GM23338 (cell line): ENCODE measurements at regions not wholly inside any gene's neighbourhood (a gene's known extent, or its start where the extent isn't known, plus 50 kb on each side); places are given as distances from the start of the nearest gene placed in this dataset.
A peak's percentile ranks its signal among the peaks of the same experiment; 100 is the strongest.

Source experiments
- ATAC-seq: fragments of 200-7000 bp; cut with Tn5 transposase; 3 replicates; pipeline ENCODE4 v1.9.1; 2020
- DNase-seq: peaks from one replicate; pipeline ENCODE4 v3.0.0-alpha.2; 2015; ENCODE audit warnings: low spot score
- H2AFZ ChIP-seq: fragments of 200-600 bp; sonication (generic); 2 replicates; pipeline ENCODE4 v1.8.0; 2016; ENCODE audit warnings: antibody characterized with exemption, mild to moderate bottlenecking, moderate library complexity
- H3F3A ChIP-seq: fragments of 200-600 bp; sonication (generic); replicated peaks from 2 replicates; pipeline ENCODE4 v1.8.0; 2017; ENCODE audit warnings: antibody characterized with exemption, mixed run types, low read depth
- H3K27ac ChIP-seq: fragments of 200-600 bp; sonication (generic); 2 replicates; pipeline ENCODE4 v1.6.1; 2016; ENCODE audit warnings: low read depth
- H3K27me3 ChIP-seq: fragments of 200-600 bp; sonication (generic); 2 replicates; pipeline ENCODE4 v1.8.0; 2016; ENCODE audit warnings: mild to moderate bottlenecking, mixed run types, moderate library complexity; ENCODE audit not compliant: insufficient read depth
- H3K36me3 ChIP-seq: fragments of 200-600 bp; sonication (generic); 2 replicates; pipeline ENCODE4 v1.8.0; 2016; ENCODE audit warnings: mild to moderate bottlenecking; ENCODE audit not compliant: insufficient read depth
- H3K4me1 ChIP-seq: fragments of 200-600 bp; sonication (generic); 2 replicates; pipeline ENCODE4 v1.8.0; 2016; ENCODE audit warnings: mild to moderate bottlenecking, moderate library complexity; ENCODE audit not compliant: insufficient read depth
- H3K4me2 ChIP-seq: fragments of 200-600 bp; sonication (generic); 2 replicates; pipeline ENCODE4 v1.7.1; 2017; ENCODE audit warnings: mixed run types
- H3K4me3 ChIP-seq: fragments of 200-600 bp; sonication (generic); 2 replicates; pipeline ENCODE4 v1.6.1; 2016; ENCODE audit warnings: mixed run types
- H3K79me2 ChIP-seq: fragments of 200-600 bp; sonication (generic); replicated peaks from 2 replicates; pipeline ENCODE4 v1.8.0; 2017; ENCODE audit warnings: mild to moderate bottlenecking; ENCODE audit not compliant: insufficient read depth
- H3K9me2 ChIP-seq: fragments of 200-600 bp; sonication (generic); 2 replicates; pipeline ENCODE4 v1.8.0; 2017; ENCODE audit not compliant: insufficient read depth
- H4K20me1 ChIP-seq: fragments of 200-600 bp; sonication (generic); replicated peaks from 2 replicates; pipeline ENCODE4 v1.8.0; 2017; ENCODE audit warnings: mild to moderate bottlenecking; ENCODE audit not compliant: insufficient read depth
- H3K27ac Mint-ChIP-seq: 2 replicates; pipeline ENCODE4 v1.8.0; 2020; ENCODE audit warnings: inconsistent platforms, mild to moderate bottlenecking, moderate library complexity, mixed read lengths
- H3K27me3 Mint-ChIP-seq: 3 replicates; pipeline ENCODE4 v1.8.0; 2022; ENCODE audit warnings: low read depth, mild to moderate bottlenecking, moderate library complexity, mixed read lengths, inconsistent platforms; ENCODE audit not compliant: insufficient read depth, poor library complexity
- H3K36me3 Mint-ChIP-seq: 3 replicates; pipeline ENCODE4 v1.8.0; 2021; ENCODE audit warnings: low read depth, mild to moderate bottlenecking, inconsistent platforms, moderate library complexity, mixed read lengths
- H3K4me1 Mint-ChIP-seq: 3 replicates; pipeline ENCODE4 v1.8.0; 2020; ENCODE audit warnings: mild to moderate bottlenecking, inconsistent platforms, mixed read lengths
- H3K4me3 Mint-ChIP-seq: 3 replicates; pipeline ENCODE4 v1.8.0; 2021; ENCODE audit warnings: moderate library complexity, mild to moderate bottlenecking, inconsistent platforms, mixed read lengths
- H3K9me3 Mint-ChIP-seq: 3 replicates; pipeline ENCODE4 v1.8.0; 2020; ENCODE audit warnings: moderate library complexity, mild to moderate bottlenecking, inconsistent platforms, mixed read lengths
- CREB1 ChIP-seq: fragments of 250-450 bp; sonication (Bioruptor Pico); IDR thresholded peaks from 2 replicates; pipeline ENCODE4 v1.5.0; 2020; ENCODE audit warnings: low read depth, mild to moderate bottlenecking, moderate library complexity
- CTCF ChIP-seq, 2 experiments: fragments of 200-600 bp in 1 of 2; sonication (generic) in 1 of 2; conservative IDR thresholded peaks; 2 replicates each; pipeline versions ENCODE4 v1.5.1 to v1.6.1; 2016 to 2017; ENCODE audit warnings: antibody characterized with exemption in 2 of 2, low read depth in 2 of 2, mild to moderate bottlenecking in 2 of 2, moderate library complexity in 1 of 2
- ETS1 ChIP-seq: IDR thresholded peaks from 2 replicates; pipeline ENCODE4 v1.6.1; 2016; ENCODE audit warnings: antibody characterized with exemption
- EZH2 ChIP-seq: fragments of 200-600 bp; sonication (generic); IDR thresholded peaks from one replicate; pipeline ENCODE4 v1.8.0; 2017; ENCODE audit warnings: antibody characterized with exemption, mild to moderate bottlenecking, low read depth; ENCODE audit not compliant: unreplicated experiment
- EZH2phosphoT487 ChIP-seq: fragments of 200-600 bp; sonication (generic); IDR thresholded peaks from one replicate; pipeline ENCODE4 v1.8.1; 2018; ENCODE audit warnings: antibody characterized with exemption; ENCODE audit not compliant: unreplicated experiment
- JUNB ChIP-seq: IDR thresholded peaks from one replicate; pipeline ENCODE4 v1.6.1; 2016; ENCODE audit warnings: antibody characterized with exemption; ENCODE audit not compliant: unreplicated experiment
- NANOG ChIP-seq: IDR thresholded peaks from 2 replicates; pipeline ENCODE4 v1.6.1; 2016; ENCODE audit warnings: antibody characterized with exemption, borderline replicate concordance
- POLR2AphosphoS5 ChIP-seq: IDR thresholded peaks from 2 replicates; pipeline ENCODE4 v1.6.1; 2016; ENCODE audit warnings: antibody characterized with exemption, low read depth
- STAT1 ChIP-seq: IDR thresholded peaks from one replicate; pipeline ENCODE4 v1.6.1; 2016; ENCODE audit warnings: antibody characterized with exemption; ENCODE audit not compliant: unreplicated experiment
- ZNF114 ChIP-seq: fragments of 250-450 bp; sonication (Bioruptor Pico); IDR thresholded peaks from 2 replicates; pipeline ENCODE4 v1.5.0; 2020; ENCODE audit warnings: mild to moderate bottlenecking, moderate library complexity
- ZNF331 ChIP-seq: fragments of 250-450 bp; sonication (Bioruptor Pico); IDR thresholded peaks from 2 replicates; pipeline ENCODE4 v1.5.0; 2020; ENCODE audit warnings: low read depth, mild to moderate bottlenecking, moderate library complexity
- ZNF462 ChIP-seq: fragments of 250-450 bp; sonication (Bioruptor Pico); IDR thresholded peaks from 2 replicates; pipeline ENCODE4 v1.5.0; 2020; ENCODE audit warnings: mild to moderate bottlenecking, moderate library complexity
- TF ChIP-seq, protein P1 (sequence below): IDR thresholded peaks from one replicate; pipeline ENCODE4 v1.6.1; 2018; ENCODE audit warnings: antibody characterized with exemption; ENCODE audit not compliant: unreplicated experiment

DNA sequence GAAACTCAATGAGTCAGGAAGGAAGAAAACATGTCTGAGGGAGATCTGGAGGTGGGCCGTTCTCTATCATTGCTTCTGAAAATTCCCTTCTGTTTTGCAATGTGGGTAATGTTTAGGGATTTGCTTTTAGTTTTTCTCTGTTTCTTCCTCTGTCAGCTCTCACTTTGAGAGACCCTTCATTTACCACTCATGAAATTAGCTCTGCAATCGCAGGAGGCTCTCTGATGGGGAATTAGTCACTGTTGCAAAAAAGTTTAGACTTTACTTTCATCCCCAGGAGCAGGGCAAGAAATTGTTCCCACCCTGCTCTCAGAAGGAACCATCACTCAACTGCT, 80.0 kb upstream of the MAP4K3 start:
- Histone ChIP-seq H3K36me3 (peaks cover 18% of the 10 kb centered on the region), H3F3A (peaks cover 14% of the 10 kb centered on the region; the same call in 1 of the 2 replicates), H3K27me3 (no peaks in the 10 kb centered on the region), H3K4me3 (no peak overlapping the region), H2AFZ (no peak overlapping the region), H3K4me2 (peak overlapping the region; percentile 30), H4K20me1 (no peaks in the 10 kb centered on the region), H3K4me1 (peaks cover 42% of the 10 kb centered on the region), H3K9me2 (no peaks in the 10 kb centered on the region; the same call in 1 of the 2 replicates), H3K27ac (peak overlapping the region; percentile 94), H3K79me2 (no peaks in the 10 kb centered on the region)
- peaks cover 32% of the 10 kb centered on the region for H3K36me3 Mint-ChIP-seq
- no peak for TF ChIP-seq JUNB
- no peak for TF ChIP-seq CREB1 (CRISPR knock-in tag)
- TF ChIP-seq ZNF114 (CRISPR knock-in tag) = no peak
- TF ChIP-seq, protein P1, sequence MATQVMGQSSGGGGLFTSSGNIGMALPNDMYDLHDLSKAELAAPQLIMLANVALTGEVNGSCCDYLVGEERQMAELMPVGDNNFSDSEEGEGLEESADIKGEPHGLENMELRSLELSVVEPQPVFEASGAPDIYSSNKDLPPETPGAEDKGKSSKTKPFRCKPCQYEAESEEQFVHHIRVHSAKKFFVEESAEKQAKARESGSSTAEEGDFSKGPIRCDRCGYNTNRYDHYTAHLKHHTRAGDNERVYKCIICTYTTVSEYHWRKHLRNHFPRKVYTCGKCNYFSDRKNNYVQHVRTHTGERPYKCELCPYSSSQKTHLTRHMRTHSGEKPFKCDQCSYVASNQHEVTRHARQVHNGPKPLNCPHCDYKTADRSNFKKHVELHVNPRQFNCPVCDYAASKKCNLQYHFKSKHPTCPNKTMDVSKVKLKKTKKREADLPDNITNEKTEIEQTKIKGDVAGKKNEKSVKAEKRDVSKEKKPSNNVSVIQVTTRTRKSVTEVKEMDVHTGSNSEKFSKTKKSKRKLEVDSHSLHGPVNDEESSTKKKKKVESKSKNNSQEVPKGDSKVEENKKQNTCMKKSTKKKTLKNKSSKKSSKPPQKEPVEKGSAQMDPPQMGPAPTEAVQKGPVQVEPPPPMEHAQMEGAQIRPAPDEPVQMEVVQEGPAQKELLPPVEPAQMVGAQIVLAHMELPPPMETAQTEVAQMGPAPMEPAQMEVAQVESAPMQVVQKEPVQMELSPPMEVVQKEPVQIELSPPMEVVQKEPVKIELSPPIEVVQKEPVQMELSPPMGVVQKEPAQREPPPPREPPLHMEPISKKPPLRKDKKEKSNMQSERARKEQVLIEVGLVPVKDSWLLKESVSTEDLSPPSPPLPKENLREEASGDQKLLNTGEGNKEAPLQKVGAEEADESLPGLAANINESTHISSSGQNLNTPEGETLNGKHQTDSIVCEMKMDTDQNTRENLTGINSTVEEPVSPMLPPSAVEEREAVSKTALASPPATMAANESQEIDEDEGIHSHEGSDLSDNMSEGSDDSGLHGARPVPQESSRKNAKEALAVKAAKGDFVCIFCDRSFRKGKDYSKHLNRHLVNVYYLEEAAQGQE = no peak
- TF ChIP-seq ZNF462 = no peak
- no peak for TF ChIP-seq CTCF (conservative IDR thresholded peaks at IDR 0.05; ENCODE audit: low read depth in 2 of 2)
- TF ChIP-seq POLR2AphosphoS5 = no peak
- TF ChIP-seq ETS1 = no peak
- TF ChIP-seq EZH2 = no peak
- TF ChIP-seq NANOG = no peak
- no peak for TF ChIP-seq ZNF331 (CRISPR knock-in tag)
- no peak for TF ChIP-seq EZH2phosphoT487
- TF ChIP-seq STAT1 = no peak
- H3K9me3 Mint-ChIP-seq = peaks cover 22% of the 10 kb centered on the region
- no peak for ATAC-seq
- no peak for DNase-seq
- H3K27me3 Mint-ChIP-seq = peaks cover 11% of the 10 kb centered on the region
- H3K4me1 Mint-ChIP-seq = peaks cover 50% of the 10 kb centered on the region
- H3K4me3 Mint-ChIP-seq = no peak overlapping the region; the same call in 2 of the 3 replicates
- H3K27ac Mint-ChIP-seq = no peak overlapping the region
